Colonic mucosa (tissue), 4 donors: ENCODE measurements at regions not wholly inside any gene's neighbourhood (a gene's known extent, or its start where the extent isn't known, plus 50 kb on each side); places are given as distances from the start of the nearest gene placed in this dataset.

Source experiments
- DNase-seq: peaks from one replicate; pipeline ENCODE4 v3.0.0-alpha.2; 2020
- H3K27ac ChIP-seq: fragments of 200-600 bp; one replicate; pipeline ENCODE4 v1.8.0; 2021
- H3K27me3 ChIP-seq: fragments of 200-600 bp; one replicate; pipeline ENCODE4 v1.8.0; 2021
- H3K36me3 ChIP-seq: fragments of 200-600 bp; one replicate; pipeline ENCODE4 v1.8.0; 2021
- H3K4me1 ChIP-seq: fragments of 200-600 bp; one replicate; pipeline ENCODE4 v1.8.0; 2021; ENCODE audit warnings: mild to moderate bottlenecking
- H3K4me3 ChIP-seq: fragments of 200-600 bp; one replicate; pipeline ENCODE4 v1.8.0; 2021
- H3K9ac ChIP-seq, 2 donors: one replicate each; pipeline ENCODE4 v1.7.0; 2013; ENCODE audit warnings: control low read depth in 2 of 2, low read depth in 2 of 2, low read length in 2 of 2
- H3K9me3 ChIP-seq: fragments of 200-600 bp; one replicate; pipeline ENCODE4 v1.8.0; 2021
- intact Hi-C: fragments of 100-400 bp; cut with DNase I; formaldehyde crosslinking; loops from one replicate; pipeline ENCODE4 v1.14.1; 2022
- TF ChIP-seq, protein P1 (sequence below): fragments of 200-600 bp; IDR thresholded peaks from one replicate; pipeline ENCODE4 v1.8.0; 2022; ENCODE audit warnings: antibody characterized with exemption, mild to moderate bottlenecking
- donor health status: healthy.
- donor health status: DM: no; HTN: no; CAD: no.
- donor health status: DM: no; HTN: no; CAD: no.

DNA sequence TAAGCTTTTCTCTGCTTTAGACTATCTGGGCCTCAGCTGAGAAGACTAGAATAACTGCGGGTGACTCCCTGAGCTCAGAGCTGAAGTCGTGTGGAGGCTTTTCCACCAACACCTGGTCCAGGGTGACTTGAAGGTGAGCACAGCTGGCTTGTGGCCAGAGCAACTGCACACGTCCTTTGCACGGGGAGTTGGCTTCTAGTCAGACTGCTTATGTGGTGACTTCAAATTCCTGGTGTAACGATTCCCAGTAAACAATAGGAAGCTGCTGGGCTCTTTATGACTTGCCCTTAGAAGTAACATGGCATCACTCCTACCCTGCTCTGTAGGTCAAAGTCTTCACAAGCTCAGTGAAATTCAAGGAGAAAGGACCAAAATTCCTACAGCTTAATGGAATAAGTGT lies 800.6 kb upstream of the CDH6 start:
- Histone ChIP-seq H3K9me3 (no peaks in the 10 kb centered on the region), H3K9ac (no peak overlapping the region), H3K27ac (no peak overlapping the region), H3K27me3 (no peaks in the 10 kb centered on the region), H3K36me3 (no peaks in the 10 kb centered on the region), H3K4me3 (no peak overlapping the region), H3K4me1 (no peaks in the 10 kb centered on the region)
- intact Hi-C loops, result no loop called here
- TF ChIP-seq, protein P1, sequence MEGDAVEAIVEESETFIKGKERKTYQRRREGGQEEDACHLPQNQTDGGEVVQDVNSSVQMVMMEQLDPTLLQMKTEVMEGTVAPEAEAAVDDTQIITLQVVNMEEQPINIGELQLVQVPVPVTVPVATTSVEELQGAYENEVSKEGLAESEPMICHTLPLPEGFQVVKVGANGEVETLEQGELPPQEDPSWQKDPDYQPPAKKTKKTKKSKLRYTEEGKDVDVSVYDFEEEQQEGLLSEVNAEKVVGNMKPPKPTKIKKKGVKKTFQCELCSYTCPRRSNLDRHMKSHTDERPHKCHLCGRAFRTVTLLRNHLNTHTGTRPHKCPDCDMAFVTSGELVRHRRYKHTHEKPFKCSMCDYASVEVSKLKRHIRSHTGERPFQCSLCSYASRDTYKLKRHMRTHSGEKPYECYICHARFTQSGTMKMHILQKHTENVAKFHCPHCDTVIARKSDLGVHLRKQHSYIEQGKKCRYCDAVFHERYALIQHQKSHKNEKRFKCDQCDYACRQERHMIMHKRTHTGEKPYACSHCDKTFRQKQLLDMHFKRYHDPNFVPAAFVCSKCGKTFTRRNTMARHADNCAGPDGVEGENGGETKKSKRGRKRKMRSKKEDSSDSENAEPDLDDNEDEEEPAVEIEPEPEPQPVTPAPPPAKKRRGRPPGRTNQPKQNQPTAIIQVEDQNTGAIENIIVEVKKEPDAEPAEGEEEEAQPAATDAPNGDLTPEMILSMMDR, result no peak
- DNase-seq, result no peak

DNA sequence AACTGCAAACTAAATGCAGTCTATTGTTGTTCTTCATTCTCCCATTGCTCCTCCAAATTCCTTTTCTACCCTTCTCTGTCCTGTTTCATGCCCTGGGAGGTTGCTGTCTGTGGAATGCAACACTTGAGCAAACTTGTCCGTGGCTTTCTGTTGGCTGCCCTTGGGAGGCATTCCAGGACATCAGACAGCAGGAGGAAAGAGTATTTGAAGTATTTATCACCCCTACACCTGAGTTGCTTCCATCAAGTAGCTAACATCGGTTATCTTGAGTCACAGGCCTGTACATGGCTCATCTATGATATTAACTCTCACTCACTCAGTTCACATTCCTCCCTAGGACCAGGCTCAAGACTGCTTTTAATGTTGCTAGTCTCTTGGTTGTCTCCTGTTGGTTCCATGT lies 803.4 kb upstream of the CDH6 start:
- intact Hi-C loops, result no loop called here
- TF ChIP-seq, protein P1, result no peak

GRCh38 chr5:30387974-30388632 lies 805.4 kb upstream of the CDH6 start:
- Histone ChIP-seq H3K36me3 (no peaks in the 10 kb centered on the region), H3K4me3 (no peak overlapping the region), H3K27ac (no peak overlapping the region), H3K27me3 (no peaks in the 10 kb centered on the region), H3K9ac (no peak overlapping the region), H3K9me3 (no peaks in the 10 kb centered on the region), H3K4me1 (no peaks in the 10 kb centered on the region)
- intact Hi-C loops, result no loop called here
- TF ChIP-seq, protein P1, result no peak
- no peak for DNase-seq

More for the DNA sequence above, 803.4 kb upstream of the CDH6 start:
- Histone ChIP-seq H3K27ac (no peak overlapping the region), H3K27me3 (no peaks in the 10 kb centered on the region), H3K9me3 (no peaks in the 10 kb centered on the region), H3K36me3 (no peaks in the 10 kb centered on the region), H3K4me1 (no peaks in the 10 kb centered on the region), H3K4me3 (no peak overlapping the region), H3K9ac (no peak overlapping the region)
- no peak for DNase-seq

- Histone ChIP-seq H3K9me3 (no peaks in the 10 kb centered on the region), H3K9ac (no peak overlapping the region), H3K36me3 (no peaks in the 10 kb centered on the region), H3K4me3 (no peak overlapping the region), H3K27me3 (no peaks in the 10 kb centered on the region), H3K27ac (no peak overlapping the region), H3K4me1 (no peaks in the 10 kb centered on the region)
- no peak for DNase-seq
- TF ChIP-seq, protein P1, result no peak
- intact Hi-C loops, result no loop called here
These were observed 807.7 kb upstream of the CDH6 start for GRCh38 chr5:30385754-30386153.

- DNase-seq, result no peak
- TF ChIP-seq, protein P1, result no peak
- H3K4me3 ChIP-seq, result no peak overlapping the region
- no peaks in the 10 kb centered on the region for H3K4me1 ChIP-seq
- H3K27me3 ChIP-seq, result no peaks in the 10 kb centered on the region
- no peaks in the 10 kb centered on the region for H3K36me3 ChIP-seq
- intact Hi-C loops, result no loop called here
- no peaks in the 10 kb centered on the region for H3K9me3 ChIP-seq
- no peak overlapping the region for H3K27ac ChIP-seq
- no peak overlapping the region for H3K9ac ChIP-seq
These were observed 809.3 kb upstream of the CDH6 start for GRCh38 chr5:30384171-30384570.
